ENCODE measurements at regions not wholly inside any gene's neighbourhood (a gene's known extent, or its start where the extent isn't known, plus 50 kb on each side); places are given as distances from the start of the nearest gene placed in this dataset.

DNA sequence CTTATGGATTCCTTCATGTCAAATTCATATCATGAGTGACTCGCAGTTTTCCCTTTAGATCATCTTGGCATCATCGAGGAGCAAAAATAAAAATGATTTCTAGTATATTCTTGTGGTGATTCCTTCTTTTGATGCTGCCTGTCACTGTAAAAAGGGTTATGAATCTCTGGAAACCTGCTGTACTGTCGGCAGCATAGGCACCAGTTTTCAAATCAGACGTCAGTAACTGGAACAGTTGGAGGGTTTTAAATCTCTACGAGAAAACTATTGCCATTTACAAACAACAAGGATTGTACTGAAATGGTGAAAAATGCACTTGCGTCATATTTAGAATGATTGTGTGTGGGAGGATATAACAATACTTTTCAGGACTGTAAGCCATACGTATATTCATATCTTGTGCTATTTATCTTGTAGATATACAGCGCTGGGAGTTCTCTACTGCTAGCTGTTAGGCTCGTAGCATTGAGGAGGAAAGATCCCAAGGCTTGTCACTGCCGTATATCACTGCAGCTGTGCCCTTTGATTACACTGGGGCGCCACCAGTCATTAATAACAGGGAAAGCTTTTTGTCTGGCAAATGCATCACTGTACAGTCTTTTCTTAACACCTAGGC is 320.7 kb downstream of the MTX2 start:
- H3K9me3 ChIP-seq: no peaks in the 10 kb centered on the region
- H3K36me3 ChIP-seq (replicated peaks): no peaks in the 10 kb centered on the region
- DNase-seq (ENCODE audit: low spot score in 2 of 2): no peak
- H3K4me1 ChIP-seq: no peaks in the 10 kb centered on the region
- H3K4me3 ChIP-seq: no peak overlapping the region
- H3K27me3 ChIP-seq (ENCODE audit: low read depth): peaks cover 15% of the 10 kb centered on the region; the same call in 1 of the 2 replicates
- in situ Hi-C loops (cut with MboI; ENCODE audit: low sequenced_read_pairs): no loop called here

- Histone ChIP-seq H3K36me3 (replicated peaks) (no peaks in the 10 kb centered on the region), H3K4me1 (no peaks in the 10 kb centered on the region), H3K9me3 (no peaks in the 10 kb centered on the region), H3K4me3 (no peak overlapping the region), H3K27me3 (ENCODE audit: low read depth) (peaks cover 3% of the 10 kb centered on the region; the same call in 1 of the 2 replicates)
- no peak for DNase-seq (ENCODE audit: low spot score in 2 of 2)
- in situ Hi-C loops (cut with MboI; ENCODE audit: low sequenced_read_pairs): no loop called here
Measured at GRCh38 chr2:176592216-176592615, 323.0 kb downstream of the MTX2 start.

DNA sequence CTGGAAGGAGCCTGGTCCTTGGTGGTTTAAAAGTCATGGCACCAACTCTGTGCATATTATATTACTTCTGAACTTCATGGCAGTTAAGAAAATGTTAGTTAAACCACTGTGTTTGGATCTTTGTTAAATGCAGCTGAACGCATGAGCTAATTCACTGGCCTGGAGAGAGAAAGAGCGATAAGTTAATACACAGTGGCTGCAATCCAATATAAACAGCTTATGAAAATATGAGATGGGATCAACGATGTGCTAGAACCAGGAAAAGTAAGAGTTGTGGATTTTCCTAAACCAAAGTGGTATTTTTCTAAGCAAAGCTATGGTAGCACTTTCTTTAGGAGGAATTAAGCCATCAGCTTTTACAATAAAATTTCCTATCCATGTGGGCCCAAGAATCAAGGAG is 326.7 kb downstream of the MTX2 start:
- in situ Hi-C loops (cut with MboI; ENCODE audit: low sequenced_read_pairs): no loop called here
- no peak for DNase-seq (ENCODE audit: low spot score in 2 of 2)
- Histone ChIP-seq H3K4me1 (no peaks in the 10 kb centered on the region), H3K4me3 (no peak overlapping the region), H3K9me3 (no peaks in the 10 kb centered on the region), H3K27me3 (ENCODE audit: low read depth) (peaks cover 8% of the 10 kb centered on the region), H3K36me3 (replicated peaks) (no peaks in the 10 kb centered on the region)

- Histone ChIP-seq H3K4me3 (no peak overlapping the region), H3K9me3 (no peaks in the 10 kb centered on the region), H3K4me1 (no peaks in the 10 kb centered on the region), H3K36me3 (replicated peaks) (no peaks in the 10 kb centered on the region), H3K27me3 (ENCODE audit: low read depth) (peaks cover 8% of the 10 kb centered on the region)
- in situ Hi-C loops (cut with MboI; ENCODE audit: low sequenced_read_pairs): no loop called here
- no peak for DNase-seq (ENCODE audit: low spot score in 2 of 2)
Measured at GRCh38 chr2:176597916-176598315, 328.7 kb downstream of the MTX2 start.

GRCh38 chr2:176598351-176598750 is 329.1 kb downstream of the MTX2 start:
- H3K9me3 ChIP-seq: no peaks in the 10 kb centered on the region
- DNase-seq (ENCODE audit: low spot score in 2 of 2): no peak
- H3K27me3 ChIP-seq (ENCODE audit: low read depth): peaks cover 8% of the 10 kb centered on the region
- no peak overlapping the region for H3K4me3 ChIP-seq
- H3K4me1 ChIP-seq: no peaks in the 10 kb centered on the region
- in situ Hi-C loops (cut with MboI; ENCODE audit: low sequenced_read_pairs): no loop called here
- H3K36me3 ChIP-seq (replicated peaks): no peaks in the 10 kb centered on the region

GRCh38 chr2:176599796-176600485 is 330.7 kb downstream of the MTX2 start:
- DNase-seq (ENCODE audit: low spot score in 2 of 2): no peak
- Histone ChIP-seq H3K9me3 (no peaks in the 10 kb centered on the region), H3K27me3 (ENCODE audit: low read depth) (peaks cover 8% of the 10 kb centered on the region), H3K4me1 (no peaks in the 10 kb centered on the region), H3K4me3 (no peak overlapping the region), H3K36me3 (replicated peaks) (no peaks in the 10 kb centered on the region)
- in situ Hi-C loops (cut with MboI; ENCODE audit: low sequenced_read_pairs): no loop called here

- no peaks in the 10 kb centered on the region for H3K36me3 ChIP-seq (replicated peaks)
- no peaks in the 10 kb centered on the region for H3K4me1 ChIP-seq
- in situ Hi-C loops (cut with MboI; ENCODE audit: low sequenced_read_pairs): no loop called here
- no peak for DNase-seq (ENCODE audit: low spot score in 2 of 2)
- H3K4me3 ChIP-seq: no peak overlapping the region
- no peaks in the 10 kb centered on the region for H3K9me3 ChIP-seq
- peaks cover 8% of the 10 kb centered on the region for H3K27me3 ChIP-seq (ENCODE audit: low read depth)
Measured at GRCh38 chr2:176601066-176601465, 331.8 kb downstream of the MTX2 start.

DNA sequence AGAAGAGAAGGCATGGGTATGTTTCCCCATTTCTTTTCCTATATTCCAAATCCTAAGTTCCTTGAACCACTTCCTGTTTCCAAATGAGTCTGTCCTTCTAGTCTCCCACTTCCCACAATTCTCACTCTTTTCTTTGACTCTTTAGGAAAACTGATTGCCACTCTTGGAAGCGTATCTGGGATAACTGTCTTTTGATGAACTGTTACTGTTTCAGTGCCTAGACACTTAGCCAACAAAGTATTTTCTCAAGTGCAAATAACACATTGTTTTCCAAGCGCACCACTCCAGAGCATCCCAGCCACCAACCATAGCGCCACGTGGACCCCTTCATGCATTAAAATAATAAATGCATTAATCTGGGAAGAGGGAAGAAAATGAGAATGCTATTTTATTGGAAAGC is 342.8 kb downstream of the MTX2 start:
- no peaks in the 10 kb centered on the region for H3K4me1 ChIP-seq
- in situ Hi-C loops (cut with MboI; ENCODE audit: low sequenced_read_pairs): no loop called here
- H3K36me3 ChIP-seq (replicated peaks): no peaks in the 10 kb centered on the region
- no peak for DNase-seq (ENCODE audit: low spot score in 2 of 2)
- H3K4me3 ChIP-seq: no peak overlapping the region
- peaks cover 25% of the 10 kb centered on the region for H3K27me3 ChIP-seq (ENCODE audit: low read depth)
- H3K9me3 ChIP-seq: no peaks in the 10 kb centered on the region

GRCh38 chr2:176612736-176613135 is 343.5 kb downstream of the MTX2 start:
- Histone ChIP-seq H3K27me3 (ENCODE audit: low read depth) (peaks cover 27% of the 10 kb centered on the region), H3K9me3 (no peaks in the 10 kb centered on the region), H3K4me1 (no peaks in the 10 kb centered on the region), H3K4me3 (no peak overlapping the region), H3K36me3 (replicated peaks) (no peaks in the 10 kb centered on the region)
- DNase-seq (ENCODE audit: low spot score in 2 of 2): no peak
- in situ Hi-C loops (cut with MboI; ENCODE audit: low sequenced_read_pairs): no loop called here

DNA sequence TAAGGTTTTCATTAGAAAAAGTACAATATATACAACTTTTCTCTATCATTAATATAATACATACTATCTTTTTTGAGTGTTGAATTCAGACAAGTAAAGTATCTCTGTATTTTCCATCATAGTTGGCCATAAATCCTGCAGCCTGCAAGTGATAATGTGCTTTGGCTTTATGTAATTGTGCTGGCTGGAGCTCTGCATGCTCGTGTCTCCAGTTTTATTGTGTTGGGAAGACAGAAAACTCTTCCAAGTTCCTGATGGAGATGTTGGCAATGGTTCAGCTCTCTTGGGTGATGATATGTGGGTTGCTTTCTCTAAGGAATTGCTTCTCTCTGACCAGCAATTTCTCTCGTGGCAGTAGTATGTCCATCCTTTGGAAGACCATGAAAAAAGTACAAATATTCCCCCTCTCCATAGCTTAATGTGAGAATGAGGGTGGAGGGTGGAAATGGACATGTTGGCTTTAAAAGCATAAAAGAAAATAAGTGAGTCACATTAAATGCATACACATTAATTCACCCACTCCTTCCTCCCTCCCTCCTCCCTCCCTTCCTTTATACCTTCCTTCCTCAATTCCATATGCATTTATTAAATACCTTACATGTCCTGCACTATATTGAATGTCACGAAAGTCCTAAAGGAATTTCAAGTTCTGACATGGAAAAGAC is 344.2 kb downstream of the MTX2 start:
- H3K36me3 ChIP-seq (replicated peaks): no peaks in the 10 kb centered on the region
- no peaks in the 10 kb centered on the region for H3K9me3 ChIP-seq
- no peak for DNase-seq (ENCODE audit: low spot score in 2 of 2)
- H3K27me3 ChIP-seq (ENCODE audit: low read depth): peaks cover 25% of the 10 kb centered on the region
- no peaks in the 10 kb centered on the region for H3K4me1 ChIP-seq
- no peak overlapping the region for H3K4me3 ChIP-seq
- in situ Hi-C loops (cut with MboI; ENCODE audit: low sequenced_read_pairs): no loop called here

DNA sequence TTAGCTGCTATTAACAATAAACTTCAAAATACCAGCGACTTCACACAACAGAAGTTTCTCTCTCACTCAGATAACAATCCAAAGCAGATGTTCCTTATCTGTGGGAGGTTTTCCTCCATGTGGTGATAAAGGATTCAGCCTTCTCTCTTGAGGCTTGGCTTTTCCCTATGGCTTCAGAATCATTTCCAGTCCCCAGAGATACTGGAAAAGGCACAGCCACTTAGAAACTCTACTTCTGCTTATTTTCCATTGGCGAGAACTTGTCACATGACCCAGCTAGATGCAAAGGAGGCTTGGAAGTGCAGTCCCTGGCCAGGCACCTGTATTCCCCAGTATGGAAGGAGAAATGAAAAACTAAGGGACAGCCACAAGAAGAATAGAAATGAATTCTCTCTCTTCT is 344.8 kb downstream of the MTX2 start:
- in situ Hi-C loops (cut with MboI; ENCODE audit: low sequenced_read_pairs): no loop called here
- no peaks in the 10 kb centered on the region for H3K9me3 ChIP-seq
- no peaks in the 10 kb centered on the region for H3K36me3 ChIP-seq (replicated peaks)
- no peaks in the 10 kb centered on the region for H3K4me1 ChIP-seq
- H3K27me3 ChIP-seq (ENCODE audit: low read depth): peaks cover 22% of the 10 kb centered on the region
- DNase-seq (ENCODE audit: low spot score in 2 of 2): no peak
- H3K4me3 ChIP-seq: no peak overlapping the region

- Histone ChIP-seq H3K4me3 (no peak overlapping the region), H3K4me1 (no peaks in the 10 kb centered on the region), H3K36me3 (replicated peaks) (no peaks in the 10 kb centered on the region), H3K27me3 (ENCODE audit: low read depth) (peaks cover 22% of the 10 kb centered on the region), H3K9me3 (no peaks in the 10 kb centered on the region)
- in situ Hi-C loops (cut with MboI; ENCODE audit: low sequenced_read_pairs): no loop called here
- DNase-seq (ENCODE audit: low spot score in 2 of 2): no peak
Measured at GRCh38 chr2:176614930-176615329, 345.7 kb downstream of the MTX2 start.

DNA sequence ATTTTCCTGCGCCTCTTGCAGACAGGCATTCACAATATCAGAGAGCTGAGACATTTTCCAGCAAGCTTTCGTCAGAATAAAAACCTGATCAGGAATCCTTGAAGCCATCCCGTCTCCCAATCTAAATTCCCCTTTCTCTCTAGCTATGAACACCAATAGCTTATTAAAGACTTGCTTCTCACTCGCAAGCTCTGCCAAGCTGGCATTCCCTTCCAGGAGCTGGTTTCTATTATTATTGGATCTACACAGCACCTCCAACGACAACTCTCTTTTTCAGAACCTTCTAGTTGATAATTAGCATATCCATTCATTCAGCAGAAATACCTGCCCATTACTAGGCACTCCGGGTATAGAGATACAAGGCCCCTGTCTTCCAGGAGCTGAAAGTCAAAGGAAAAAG is 350.3 kb downstream of the MTX2 start:
- H3K9me3 ChIP-seq: no peaks in the 10 kb centered on the region
- in situ Hi-C loops (cut with MboI; ENCODE audit: low sequenced_read_pairs): no loop called here
- no peaks in the 10 kb centered on the region for H3K36me3 ChIP-seq (replicated peaks)
- H3K4me3 ChIP-seq: no peak overlapping the region
- H3K4me1 ChIP-seq: no peaks in the 10 kb centered on the region
- no peak for DNase-seq (ENCODE audit: low spot score in 2 of 2)
- peaks cover 15% of the 10 kb centered on the region for H3K27me3 ChIP-seq (ENCODE audit: low read depth)

GRCh38 chr2:176621350-176621749 is 352.1 kb downstream of the MTX2 start:
- DNase-seq (ENCODE audit: low spot score in 2 of 2): no peak
- no peak overlapping the region for H3K4me3 ChIP-seq
- H3K36me3 ChIP-seq (replicated peaks): no peaks in the 10 kb centered on the region
- H3K9me3 ChIP-seq: no peaks in the 10 kb centered on the region
- peaks cover 8% of the 10 kb centered on the region for H3K27me3 ChIP-seq (ENCODE audit: low read depth)
- in situ Hi-C loops (cut with MboI; ENCODE audit: low sequenced_read_pairs): no loop called here
- H3K4me1 ChIP-seq: no peaks in the 10 kb centered on the region

All from HAP-1 (cell line).